GM23338 (cell line): ENCODE measurements at regions not wholly inside any gene's neighbourhood (a gene's known extent, or its start where the extent isn't known, plus 50 kb on each side); places are given as distances from the start of the nearest gene placed in this dataset.

ENCODE experiments used
- ATAC-seq: fragments of 200-7000 bp; cut with Tn5 transposase; 3 replicates; pipeline ENCODE4 v1.9.1; 2020
- DNase-seq: peaks from one replicate; pipeline ENCODE4 v3.0.0-alpha.2; 2015; ENCODE audit warnings: low spot score
- H2AFZ ChIP-seq: fragments of 200-600 bp; sonication (generic); 2 replicates; pipeline ENCODE4 v1.8.0; 2016; ENCODE audit warnings: antibody characterized with exemption, mild to moderate bottlenecking, moderate library complexity
- H3F3A ChIP-seq: fragments of 200-600 bp; sonication (generic); replicated peaks from 2 replicates; pipeline ENCODE4 v1.8.0; 2017; ENCODE audit warnings: antibody characterized with exemption, mixed run types, low read depth
- H3K27ac ChIP-seq: fragments of 200-600 bp; sonication (generic); 2 replicates; pipeline ENCODE4 v1.6.1; 2016; ENCODE audit warnings: low read depth
- H3K27me3 ChIP-seq: fragments of 200-600 bp; sonication (generic); 2 replicates; pipeline ENCODE4 v1.8.0; 2016; ENCODE audit warnings: mild to moderate bottlenecking, mixed run types, moderate library complexity; ENCODE audit not compliant: insufficient read depth
- H3K36me3 ChIP-seq: fragments of 200-600 bp; sonication (generic); 2 replicates; pipeline ENCODE4 v1.8.0; 2016; ENCODE audit warnings: mild to moderate bottlenecking; ENCODE audit not compliant: insufficient read depth
- H3K4me1 ChIP-seq: fragments of 200-600 bp; sonication (generic); 2 replicates; pipeline ENCODE4 v1.8.0; 2016; ENCODE audit warnings: mild to moderate bottlenecking, moderate library complexity; ENCODE audit not compliant: insufficient read depth
- H3K4me2 ChIP-seq: fragments of 200-600 bp; sonication (generic); 2 replicates; pipeline ENCODE4 v1.7.1; 2017; ENCODE audit warnings: mixed run types
- H3K4me3 ChIP-seq: fragments of 200-600 bp; sonication (generic); 2 replicates; pipeline ENCODE4 v1.6.1; 2016; ENCODE audit warnings: mixed run types
- H3K79me2 ChIP-seq: fragments of 200-600 bp; sonication (generic); replicated peaks from 2 replicates; pipeline ENCODE4 v1.8.0; 2017; ENCODE audit warnings: mild to moderate bottlenecking; ENCODE audit not compliant: insufficient read depth
- H3K9me2 ChIP-seq: fragments of 200-600 bp; sonication (generic); 2 replicates; pipeline ENCODE4 v1.8.0; 2017; ENCODE audit not compliant: insufficient read depth
- H4K20me1 ChIP-seq: fragments of 200-600 bp; sonication (generic); replicated peaks from 2 replicates; pipeline ENCODE4 v1.8.0; 2017; ENCODE audit warnings: mild to moderate bottlenecking; ENCODE audit not compliant: insufficient read depth
- H3K27ac Mint-ChIP-seq: 2 replicates; pipeline ENCODE4 v1.8.0; 2020; ENCODE audit warnings: inconsistent platforms, mild to moderate bottlenecking, moderate library complexity, mixed read lengths
- H3K27me3 Mint-ChIP-seq: 3 replicates; pipeline ENCODE4 v1.8.0; 2022; ENCODE audit warnings: low read depth, mild to moderate bottlenecking, moderate library complexity, mixed read lengths, inconsistent platforms; ENCODE audit not compliant: insufficient read depth, poor library complexity
- H3K36me3 Mint-ChIP-seq: 3 replicates; pipeline ENCODE4 v1.8.0; 2021; ENCODE audit warnings: low read depth, mild to moderate bottlenecking, inconsistent platforms, moderate library complexity, mixed read lengths
- H3K4me1 Mint-ChIP-seq: 3 replicates; pipeline ENCODE4 v1.8.0; 2020; ENCODE audit warnings: mild to moderate bottlenecking, inconsistent platforms, mixed read lengths
- H3K4me3 Mint-ChIP-seq: 3 replicates; pipeline ENCODE4 v1.8.0; 2021; ENCODE audit warnings: moderate library complexity, mild to moderate bottlenecking, inconsistent platforms, mixed read lengths
- H3K9me3 Mint-ChIP-seq: 3 replicates; pipeline ENCODE4 v1.8.0; 2020; ENCODE audit warnings: moderate library complexity, mild to moderate bottlenecking, inconsistent platforms, mixed read lengths
- CREB1 ChIP-seq: fragments of 250-450 bp; sonication (Bioruptor Pico); IDR thresholded peaks from 2 replicates; pipeline ENCODE4 v1.5.0; 2020; ENCODE audit warnings: low read depth, mild to moderate bottlenecking, moderate library complexity
- CTCF ChIP-seq, 2 experiments: fragments of 200-600 bp in 1 of 2; sonication (generic) in 1 of 2; conservative IDR thresholded peaks; 2 replicates each; pipeline versions ENCODE4 v1.5.1 to v1.6.1; 2016 to 2017; ENCODE audit warnings: antibody characterized with exemption in 2 of 2, low read depth in 2 of 2, mild to moderate bottlenecking in 2 of 2, moderate library complexity in 1 of 2
- ETS1 ChIP-seq: IDR thresholded peaks from 2 replicates; pipeline ENCODE4 v1.6.1; 2016; ENCODE audit warnings: antibody characterized with exemption
- EZH2 ChIP-seq: fragments of 200-600 bp; sonication (generic); IDR thresholded peaks from one replicate; pipeline ENCODE4 v1.8.0; 2017; ENCODE audit warnings: antibody characterized with exemption, mild to moderate bottlenecking, low read depth; ENCODE audit not compliant: unreplicated experiment
- EZH2phosphoT487 ChIP-seq: fragments of 200-600 bp; sonication (generic); IDR thresholded peaks from one replicate; pipeline ENCODE4 v1.8.1; 2018; ENCODE audit warnings: antibody characterized with exemption; ENCODE audit not compliant: unreplicated experiment
- JUNB ChIP-seq: IDR thresholded peaks from one replicate; pipeline ENCODE4 v1.6.1; 2016; ENCODE audit warnings: antibody characterized with exemption; ENCODE audit not compliant: unreplicated experiment
- NANOG ChIP-seq: IDR thresholded peaks from 2 replicates; pipeline ENCODE4 v1.6.1; 2016; ENCODE audit warnings: antibody characterized with exemption, borderline replicate concordance
- POLR2AphosphoS5 ChIP-seq: IDR thresholded peaks from 2 replicates; pipeline ENCODE4 v1.6.1; 2016; ENCODE audit warnings: antibody characterized with exemption, low read depth
- ZNF114 ChIP-seq: fragments of 250-450 bp; sonication (Bioruptor Pico); IDR thresholded peaks from 2 replicates; pipeline ENCODE4 v1.5.0; 2020; ENCODE audit warnings: mild to moderate bottlenecking, moderate library complexity
- ZNF331 ChIP-seq: fragments of 250-450 bp; sonication (Bioruptor Pico); IDR thresholded peaks from 2 replicates; pipeline ENCODE4 v1.5.0; 2020; ENCODE audit warnings: low read depth, mild to moderate bottlenecking, moderate library complexity
- ZNF462 ChIP-seq: fragments of 250-450 bp; sonication (Bioruptor Pico); IDR thresholded peaks from 2 replicates; pipeline ENCODE4 v1.5.0; 2020; ENCODE audit warnings: mild to moderate bottlenecking, moderate library complexity

- Mint-ChIP-seq H3K27me3 (peaks cover 5% of the 10 kb centered on the region), H3K36me3 (no peaks in the 10 kb centered on the region; the same call in 2 of the 3 replicates), H3K4me3 (no peak overlapping the region), H3K27ac (no peak overlapping the region; the same call in 1 of the 2 replicates), H3K4me1 (peaks cover 12% of the 10 kb centered on the region; the same call in 2 of the 3 replicates), H3K9me3 (peaks cover 9% of the 10 kb centered on the region; the same call in 1 of the 3 replicates)
- TF ChIP-seq EZH2phosphoT487 (no peak), EZH2 (no peak), POLR2AphosphoS5 (no peak), JUNB (no peak), NANOG (no peak), CREB1 (CRISPR knock-in tag) (no peak), ETS1 (no peak), ZNF114 (CRISPR knock-in tag) (no peak), CTCF (conservative IDR thresholded peaks at IDR 0.05; ENCODE audit: low read depth in 2 of 2) (no peak; a peak in 1 of 4 replicates), ZNF462 (CRISPR knock-in tag) (no peak), ZNF331 (CRISPR knock-in tag) (no peak)
- 0 out of 2 replicates have a peak, but pooled peaks cover 4% of the 10 kb centered on the region for H3K4me1 ChIP-seq
- peak; percentile 17 for DNase-seq
- H3K79me2 ChIP-seq = no peaks in the 10 kb centered on the region
- H4K20me1 ChIP-seq = no peaks in the 10 kb centered on the region
- H3F3A ChIP-seq = no peaks in the 10 kb centered on the region
- 0 out of 2 replicates have a peak, but pooled peaks cover 3% of the 10 kb centered on the region for H3K9me2 ChIP-seq
- H2AFZ ChIP-seq = 0 out of 2 replicates have a peak overlapping the region, but pooled peaks have one; percentile 47
- peak; percentile 67 for ATAC-seq
- no peak overlapping the region for H3K4me3 ChIP-seq
- no peak overlapping the region for H3K4me2 ChIP-seq
- no peak overlapping the region for H3K27ac ChIP-seq
- H3K27me3 ChIP-seq = no peaks in the 10 kb centered on the region
- H3K36me3 ChIP-seq = no peaks in the 10 kb centered on the region
Measured at GRCh38 chr11:133740963-133741362, 104.3 kb downstream of the SPATA19 start.
